ENCODE measurements at regions not wholly inside any gene's neighbourhood (a gene's known extent, or its start where the extent isn't known, plus 50 kb on each side); places are given as distances from the start of the nearest gene placed in this dataset.

GRCh38 chr18:40883271-40883670, 1071.8 kb upstream of the PIK3C3 start:
- CTCF ChIA-PET = no interaction called here
- Histone ChIP-seq H3K9me1 (replicated peaks; ENCODE audit: control insufficient read depth, extremely low read depth, insufficient read depth, low read length) (no peaks in the 10 kb centered on the region), H3K36me3 (ENCODE audit: control insufficient read depth in 2 of 2, extremely low read depth in 1 of 2, insufficient read depth in 2 of 2, low read length in 2 of 2) (no peaks in the 10 kb centered on the region), H3K9me3 (replicated peaks; ENCODE audit: control insufficient read depth, insufficient read depth, low read length) (peaks cover 2% of the 10 kb centered on the region), H3K4me3 (replicated peaks in 1 of 3; ENCODE audit: insufficient read depth in 1 of 3, low read depth in 1 of 3, low read length in 3 of 3) (no peak overlapping the region), H3K4me1 (ENCODE audit: control insufficient read depth, extremely low read depth, insufficient read depth, low read length) (no peaks in the 10 kb centered on the region), H3K9ac (replicated peaks; ENCODE audit: extremely low read depth, insufficient read depth, low read length) (no peak overlapping the region), H3K27ac (ENCODE audit: insufficient read depth, low read depth, low read length) (no peak overlapping the region), H2AFZ (ENCODE audit: low read depth, low read length) (no peak overlapping the region), H4K20me1 (replicated peaks; ENCODE audit: control insufficient read depth, extremely low read depth, insufficient read depth, low read length) (no peaks in the 10 kb centered on the region), H3K27me3 (ENCODE audit: control insufficient read depth in 2 of 2, insufficient read depth in 2 of 2, low read length in 2 of 2) (no peaks in the 10 kb centered on the region), H3K79me2 (ENCODE audit: control insufficient read depth, insufficient read depth, low read length) (no peaks in the 10 kb centered on the region), H3K4me2 (ENCODE audit: insufficient read depth, low read length) (no peak overlapping the region)
- FAIRE-seq (no peak), DNase-seq (ENCODE audit: low read depth, low spot score) (no peak)
- intact Hi-C loops (cut with micrococcal nuclease) (no loop called here), dilution Hi-C loops (cut with MboI; ENCODE audit: extremely low pct_ligation_motif_present, low sequenced_read_pairs) (no loop called here)
- TF ChIP-seq EZH2 (IDR thresholded peaks at IDR 0.05; ENCODE audit: borderline replicate concordance, low read depth, low read length, severe bottlenecking) = no peak
- no peak for TF ChIP-seq JUN (IDR thresholded peaks at IDR 0.05; ENCODE audit: borderline replicate concordance, insufficient read depth, insufficient read length, low read depth)
- no peak for TF ChIP-seq GATA2 (IDR thresholded peaks at IDR 0.05; ENCODE audit: insufficient read depth, insufficient read length, low read depth, low read length)
- no peak for TF ChIP-seq MAX (IDR thresholded peaks at IDR 0.05; ENCODE audit: insufficient read depth, insufficient read length)
- no peak for TF ChIP-seq MYC (IDR thresholded peaks at IDR 0.05; ENCODE audit: low read depth, low read length)
- no peak for TF ChIP-seq FOS (IDR thresholded peaks at IDR 0.05; ENCODE audit: borderline replicate concordance, insufficient read depth, low read length)
- TF ChIP-seq POLR2AphosphoS5 (IDR thresholded peaks at IDR 0.05; ENCODE audit: insufficient read depth, low read depth, low read length) = no peak
- no peak for TF ChIP-seq CTCF (IDR thresholded peaks at IDR 0.05; ENCODE audit: extremely low read depth in 1 of 2, insufficient read depth in 1 of 2, low read depth in 1 of 2, low read length in 2 of 2)
- no peak for TF ChIP-seq POLR2A (IDR thresholded peaks at IDR 0.05; ENCODE audit: low read depth, low read length)
- POLR2A ChIA-PET = no interaction called here
- no TSS peak for BruUV-seq (replicated peaks)

Measured in endothelial cell of umbilical vein (primary cell).